Testis (tissue), 2 donors: ENCODE measurements at regions not wholly inside any gene's neighbourhood (a gene's known extent, or its start where the extent isn't known, plus 50 kb on each side); places are given as distances from the start of the nearest gene placed in this dataset.

Source experiments
- DNase-seq: peaks from one replicate; pipeline ENCODE4 v3.0.0-alpha.2; 2019
- H3K27ac ChIP-seq, 2 donors: fragments of 200-600 bp; sonication (generic); one replicate each; pipeline ENCODE4 v1.5.1; 2019
- H3K27me3 ChIP-seq: fragments of 200-600 bp; sonication (generic); one replicate; pipeline ENCODE4 v1.5.1; 2019
- H3K36me3 ChIP-seq: fragments of 200-600 bp; sonication (generic); one replicate; pipeline ENCODE4 v1.5.1; 2017; ENCODE audit warnings: low read depth; ENCODE audit errors: missing control alignments
- H3K4me1 ChIP-seq: fragments of 200-600 bp; sonication (generic); one replicate; pipeline ENCODE4 v1.5.1; 2019
- H3K4me3 ChIP-seq, 2 donors: fragments of 200-600 bp; sonication (generic); one replicate each; pipeline ENCODE4 v1.5.1; 2017 to 2019
- H3K9me3 ChIP-seq: fragments of 200-600 bp; sonication (generic); one replicate; pipeline ENCODE4 v1.5.1; 2017
- POLR2A ChIP-seq: fragments of 450-650 bp; IDR thresholded peaks from one replicate; pipeline ENCODE4 v1.6.1; 2017; ENCODE audit warnings: antibody characterized with exemption, mild to moderate bottlenecking, moderate library complexity
- WGBS, 2 donors: methylation state at CpG; one replicate each; pipeline ENCODE4 v1.1.5; 2018; 5-methylcytosine and 5-hydroxymethylcytosine counted together
- intact Hi-C: fragments of 100-400 bp; cut with DNase I; formaldehyde crosslinking; loops from one replicate; pipeline ENCODE4 v1.15.1; 2023; ENCODE audit warnings: low total_unique reads
- TF ChIP-seq, protein P1 (sequence below), 3 experiments: fragments of 450-650 bp in 2 of 3; fragments of 200-600 bp in 1 of 3; sonication (generic) in 1 of 3; IDR thresholded peaks; one replicate each; pipeline ENCODE4 v1.5.1; 2016 to 2019; ENCODE audit warnings: antibody characterized with exemption in 3 of 3, mild to moderate bottlenecking in 2 of 3, moderate library complexity in 1 of 3

DNA sequence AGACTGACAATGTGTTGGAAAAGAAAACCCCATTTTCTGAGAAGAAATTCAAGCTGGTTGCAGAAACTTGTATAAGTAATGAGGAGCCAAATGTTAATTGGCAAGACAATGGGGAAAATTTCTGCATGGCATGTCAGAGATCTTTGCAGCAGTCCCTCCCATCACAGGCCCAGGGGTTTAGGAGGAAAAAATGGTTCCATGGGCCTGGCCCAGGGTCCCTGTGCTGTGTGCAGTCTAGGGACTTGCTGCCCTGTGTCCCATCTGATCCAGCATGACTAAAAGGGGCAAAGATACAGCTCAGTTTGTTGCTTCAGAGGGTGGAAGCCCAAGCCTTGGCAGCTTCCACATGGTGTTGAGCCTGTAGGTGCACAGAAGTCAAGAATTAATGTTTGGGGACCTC is 440.3 kb upstream of the TPK1 start:
- H3K36me3 ChIP-seq: no peaks in the 10 kb centered on the region
- TF ChIP-seq, protein P1, sequence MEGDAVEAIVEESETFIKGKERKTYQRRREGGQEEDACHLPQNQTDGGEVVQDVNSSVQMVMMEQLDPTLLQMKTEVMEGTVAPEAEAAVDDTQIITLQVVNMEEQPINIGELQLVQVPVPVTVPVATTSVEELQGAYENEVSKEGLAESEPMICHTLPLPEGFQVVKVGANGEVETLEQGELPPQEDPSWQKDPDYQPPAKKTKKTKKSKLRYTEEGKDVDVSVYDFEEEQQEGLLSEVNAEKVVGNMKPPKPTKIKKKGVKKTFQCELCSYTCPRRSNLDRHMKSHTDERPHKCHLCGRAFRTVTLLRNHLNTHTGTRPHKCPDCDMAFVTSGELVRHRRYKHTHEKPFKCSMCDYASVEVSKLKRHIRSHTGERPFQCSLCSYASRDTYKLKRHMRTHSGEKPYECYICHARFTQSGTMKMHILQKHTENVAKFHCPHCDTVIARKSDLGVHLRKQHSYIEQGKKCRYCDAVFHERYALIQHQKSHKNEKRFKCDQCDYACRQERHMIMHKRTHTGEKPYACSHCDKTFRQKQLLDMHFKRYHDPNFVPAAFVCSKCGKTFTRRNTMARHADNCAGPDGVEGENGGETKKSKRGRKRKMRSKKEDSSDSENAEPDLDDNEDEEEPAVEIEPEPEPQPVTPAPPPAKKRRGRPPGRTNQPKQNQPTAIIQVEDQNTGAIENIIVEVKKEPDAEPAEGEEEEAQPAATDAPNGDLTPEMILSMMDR (IDR thresholded peaks at IDR 0.05): no peak
- TF ChIP-seq POLR2A: no peak
- no peaks in the 10 kb centered on the region for H3K27me3 ChIP-seq
- H3K9me3 ChIP-seq: no peaks in the 10 kb centered on the region
- intact Hi-C loops: no loop called here
- no peak for DNase-seq
- H3K4me1 ChIP-seq: no peaks in the 10 kb centered on the region
- H3K4me3 ChIP-seq: no peak overlapping the region
- no peak overlapping the region for H3K27ac ChIP-seq

- Histone ChIP-seq H3K4me1 (no peaks in the 10 kb centered on the region), H3K27me3 (no peaks in the 10 kb centered on the region), H3K9me3 (no peaks in the 10 kb centered on the region), H3K4me3 (no peak overlapping the region), H3K27ac (no peak overlapping the region), H3K36me3 (no peaks in the 10 kb centered on the region)
- intact Hi-C loops: no loop called here
- DNase-seq: no peak
- TF ChIP-seq POLR2A: no peak
- TF ChIP-seq, protein P1 (IDR thresholded peaks at IDR 0.05): no peak
- WGBS, 2 donors: 61 to 76% methylated on average over 21 to 23 of the region's 28 CpGs
Observed at GRCh38 chr7:145269418-145270161, 433.7 kb upstream of the TPK1 start.

- WGBS, 2 donors: 74 to 75% methylated on average over 4 of the region's 4 CpGs
- no peak for DNase-seq
Observed at GRCh38 chr7:145265180-145265579, 429.3 kb upstream of the TPK1 start.

DNA sequence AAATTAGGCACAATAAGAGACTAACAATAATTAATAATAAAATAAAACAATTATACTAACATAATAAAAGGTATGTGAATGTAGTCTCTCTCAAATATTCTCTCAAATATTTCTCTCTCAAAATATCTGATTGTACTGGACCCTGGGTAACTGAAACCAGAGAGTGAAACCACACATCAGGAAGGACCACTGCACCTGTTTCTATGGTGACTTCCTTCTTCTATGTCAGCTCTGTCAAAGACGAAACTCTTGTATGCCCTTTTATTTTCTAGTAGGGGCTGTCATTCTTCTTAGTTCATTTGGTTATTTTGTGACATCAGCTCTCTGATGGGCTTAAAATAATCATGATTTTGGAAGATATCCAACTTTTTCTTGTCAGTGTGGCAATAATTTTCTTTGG is 428.0 kb upstream of the TPK1 start:
- H3K27ac ChIP-seq: no peak overlapping the region
- no peak for TF ChIP-seq POLR2A
- TF ChIP-seq, protein P1 (IDR thresholded peaks at IDR 0.05): no peak
- no peaks in the 10 kb centered on the region for H3K9me3 ChIP-seq
- no peaks in the 10 kb centered on the region for H3K4me1 ChIP-seq
- intact Hi-C loops: no loop called here
- H3K4me3 ChIP-seq: no peak overlapping the region
- no peaks in the 10 kb centered on the region for H3K36me3 ChIP-seq
- no peaks in the 10 kb centered on the region for H3K27me3 ChIP-seq
- no peak for DNase-seq
- 0 to 37% methylated on average over 1 of the region's 1 CpG for WGBS, 2 donors

More at GRCh38 chr7:145265180-145265579, 429.3 kb upstream of the TPK1 start:
- H3K9me3 ChIP-seq: no peaks in the 10 kb centered on the region
- H3K27me3 ChIP-seq: no peaks in the 10 kb centered on the region
- no peak overlapping the region for H3K4me3 ChIP-seq
- H3K27ac ChIP-seq: no peak overlapping the region
- no peaks in the 10 kb centered on the region for H3K36me3 ChIP-seq
- H3K4me1 ChIP-seq: no peaks in the 10 kb centered on the region
- intact Hi-C loops: no loop called here
- TF ChIP-seq, protein P1 (IDR thresholded peaks at IDR 0.05): no peak
- no peak for TF ChIP-seq POLR2A

DNA sequence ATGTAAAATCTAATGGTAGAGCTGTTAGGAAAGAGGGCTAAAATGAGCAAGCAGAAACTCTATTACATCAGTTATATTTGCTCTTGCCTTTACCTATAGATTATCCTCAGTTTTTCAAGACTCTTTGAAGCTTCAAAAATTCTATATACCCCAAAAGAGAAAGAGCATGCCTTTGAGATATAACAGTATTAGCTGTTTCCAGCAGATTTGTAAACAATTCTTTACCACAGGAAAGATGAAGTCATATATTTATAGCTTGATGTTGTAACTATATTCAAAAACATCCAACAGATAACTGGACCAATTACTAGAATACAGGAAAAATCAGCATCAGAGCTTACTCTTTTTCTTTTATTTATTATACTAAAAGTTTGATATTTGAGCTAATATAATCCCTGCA is 416.2 kb upstream of the TPK1 start:
- no peak for DNase-seq
- no peaks in the 10 kb centered on the region for H3K27me3 ChIP-seq
- no peaks in the 10 kb centered on the region for H3K9me3 ChIP-seq
- no peak overlapping the region for H3K27ac ChIP-seq
- intact Hi-C loops: no loop called here
- no peak overlapping the region for H3K4me3 ChIP-seq
- no peaks in the 10 kb centered on the region for H3K4me1 ChIP-seq
- no peak for TF ChIP-seq POLR2A
- TF ChIP-seq, protein P1 (IDR thresholded peaks at IDR 0.05): no peak
- no peaks in the 10 kb centered on the region for H3K36me3 ChIP-seq
